K562 (cell line): ENCODE measurements at regions not wholly inside any gene's neighbourhood (a gene's known extent, or its start where the extent isn't known, plus 50 kb on each side); places are given as distances from the start of the nearest gene placed in this dataset.

Experiments used
- ATAC-seq: fragments of 200-7000 bp; cut with Tn5 transposase; 3 replicates; pipeline ENCODE4 v1.9.1; 2020; ENCODE audit warnings: moderate library complexity
- BruUV-seq: library from RNA; stranded (reverse); fragments of 400-500 nt; replicated peaks from 2 replicates; lab custom pipeline; 2021; lab: Mats Ljungman, UMichigan
- CTCF ChIA-PET: fragments of 300-600 bp; formaldehyde crosslinking; extraction: SDS; loops from one replicate; lab custom pipeline; 2021; ENCODE audit warnings: low intra/inter-chr PET ratio; lab: Yijun Ruan, JAX
- POLR2A ChIA-PET: fragments of 300-600, 350-650 bp; sonication (Branson Sonifier 250); formaldehyde crosslinking; extraction: SDS; loops from one replicate; lab custom pipeline; 2021; ENCODE audit warnings: antibody characterized with exemption, inconsistent platforms; lab: Yijun Ruan, JAX
- DNase-seq, 4 experiments: peaks; one replicate each; pipeline versions ENCODE4 v3.0.0 to v3.0.0-alpha.2; 2011 to 2018; ENCODE audit warnings: low spot score in 3 of 4, mixed read lengths in 3 of 4; ENCODE audit errors: extremely low read depth in 1 of 4
- FAIRE-seq: peaks from 2 replicates; lab custom pipeline; 2011; peaks lifted over from hg19 to GRCh38; lab: Jason Lieb, UNC
- H2AFZ ChIP-seq: 2 replicates; pipeline ENCODE4 v1.6.0; 2011; ENCODE audit warnings: low read depth, low read length, control low read depth, inconsistent platforms
- H3K27ac ChIP-seq: fragments of 200-600 bp; 3 replicates; pipeline ENCODE4 v1.8.0; 2011; ENCODE audit warnings: low read depth, mild to moderate bottlenecking, control low read depth, inconsistent platforms, low read length, moderate library complexity, mixed read lengths; ENCODE audit errors: extremely low read depth
- H3K27me3 ChIP-seq, 2 experiments: fragments of 300-600 bp in 1 of 2; 2 replicates in 1 of 2; 3 replicates in 1 of 2; pipeline versions ENCODE4 v1.6.0 to v1.8.0; 2011; ENCODE audit warnings: inconsistent platforms in 2 of 2, low read length in 2 of 2, mild to moderate bottlenecking in 1 of 2, mixed read lengths in 1 of 2, moderate library complexity in 1 of 2; ENCODE audit not compliant: control insufficient read depth in 2 of 2, insufficient read depth in 2 of 2
- H3K36me3 ChIP-seq: fragments of 300-600 bp; 3 replicates; pipeline ENCODE4 v1.8.0; 2011; ENCODE audit warnings: mild to moderate bottlenecking, low read length, inconsistent platforms; ENCODE audit not compliant: control insufficient read depth, insufficient read depth
- H3K4me1 ChIP-seq, 2 experiments: fragments of 200-600 bp in 1 of 2; replicated peaks in 1 of 2; 2 replicates in 1 of 2; 3 replicates in 1 of 2; pipeline versions ENCODE4 v1.5.1 to v1.8.0; 2011; ENCODE audit warnings: inconsistent platforms in 2 of 2, low read length in 2 of 2, mild to moderate bottlenecking in 1 of 2, mixed read lengths in 1 of 2, moderate library complexity in 1 of 2; ENCODE audit not compliant: control insufficient read depth in 2 of 2, insufficient read depth in 2 of 2
- H3K4me2 ChIP-seq: 2 replicates; pipeline ENCODE4 v1.6.1; 2011; ENCODE audit warnings: low read length, control low read depth, inconsistent platforms, mixed read lengths; ENCODE audit not compliant: insufficient read depth
- H3K4me3 ChIP-seq: fragments of 200-600 bp; sonication (generic), shearing (Covaris generic); 2 replicates; pipeline ENCODE4 v1.5.1; 2016; ENCODE audit warnings: control low read depth, inconsistent platforms
- H3K79me2 ChIP-seq: fragments of 200-600 bp; 3 replicates; pipeline ENCODE4 v1.8.0; 2011; ENCODE audit warnings: low read length, inconsistent platforms; ENCODE audit not compliant: control insufficient read depth, insufficient read depth
- H3K9ac ChIP-seq, 2 experiments: 2 replicates each; pipeline versions ENCODE4 v1.6.0 to v1.6.1; 2011; ENCODE audit warnings: low read depth in 2 of 2, low read length in 2 of 2, control low read depth in 1 of 2, inconsistent platforms in 1 of 2, mild to moderate bottlenecking in 1 of 2, mixed read lengths in 1 of 2; ENCODE audit not compliant: insufficient read depth in 1 of 2
- H3K9me1 ChIP-seq: one replicate; pipeline ENCODE4 v1.6.0; 2011; ENCODE audit warnings: inconsistent platforms, mild to moderate bottlenecking, low read length, moderate library complexity; ENCODE audit not compliant: control insufficient read depth, insufficient read depth
- H3K9me3 ChIP-seq: replicated peaks from 2 replicates; pipeline ENCODE4 v1.5.1; 2011; ENCODE audit warnings: low read depth, low read length, inconsistent platforms; ENCODE audit not compliant: control insufficient read depth, insufficient read depth
- H4K20me1 ChIP-seq: replicated peaks from 2 replicates; pipeline ENCODE4 v1.6.1; 2011; ENCODE audit warnings: low read length, inconsistent platforms, mixed read lengths; ENCODE audit not compliant: control insufficient read depth, insufficient read depth
- EGR1 ChIP-seq: fragments of 450-650 bp; conservative IDR thresholded peaks from 2 replicates; pipeline ENCODE4 v1.6.1; 2017; ENCODE audit warnings: mild to moderate bottlenecking
- ELK1 ChIP-seq: sonication (generic); formaldehyde crosslinking; IDR thresholded peaks from 2 replicates; pipeline ENCODE4 v1.8.1; 2022; ENCODE audit warnings: missing genetic modification reagents
- FOXM1 ChIP-seq, 2 experiments: fragments of 450-650 bp in 1 of 2; sonication (generic) in 1 of 2; formaldehyde crosslinking in 1 of 2; IDR thresholded peaks; 2 replicates each; pipeline versions ENCODE4 v1.6.1 to v1.9.0; 2017 to 2022; ENCODE audit warnings: low read depth in 2 of 2, mild to moderate bottlenecking in 2 of 2, missing genetic modification reagents in 1 of 2, moderate library complexity in 1 of 2
- MYC ChIP-seq, 2 experiments: fragments of 250-450 bp in 1 of 2; sonication (Bioruptor Pico) in 1 of 2; IDR thresholded peaks; 2 replicates each; pipeline versions ENCODE4 v1.5.1 to v1.6.1; 2012 to 2021; ENCODE audit warnings: low read depth in 2 of 2, borderline replicate concordance in 1 of 2, improper control_type of control experiment in 1 of 2, low read length in 1 of 2, mild to moderate bottlenecking in 1 of 2, moderate library complexity in 1 of 2
- NCOA2 ChIP-seq, 2 experiments: fragments of 450-650 bp; IDR thresholded peaks; 2 replicates each; pipeline ENCODE4 v1.6.1; 2018; ENCODE audit warnings: mild to moderate bottlenecking in 2 of 2, moderate library complexity in 1 of 2; ENCODE audit not compliant: partially characterized antibody in 2 of 2
- NR2C2 ChIP-seq, 2 experiments: fragments of 200-800 bp in 1 of 2; sonication (Bioruptor generic) in 1 of 2; sonication (generic) in 1 of 2; formaldehyde crosslinking in 1 of 2; IDR thresholded peaks; 2 replicates each; pipeline versions ENCODE4 v1.6.1 to v1.8.0; 2016 to 2022; ENCODE audit warnings: mild to moderate bottlenecking in 1 of 2, missing compliant biosample characterization in 1 of 2, missing genetic modification characterization in 1 of 2, missing genetic modification reagents in 1 of 2
- PYGO2 ChIP-seq: fragments of 450-650 bp; IDR thresholded peaks from 2 replicates; pipeline ENCODE4 v1.6.1; 2016; ENCODE audit warnings: mild to moderate bottlenecking, missing genetic modification characterization, moderate library complexity, missing compliant biosample characterization
- SRSF9 ChIP-seq: fragments of 200-400 bp; formaldehyde crosslinking; IDR thresholded peaks from 2 replicates; pipeline ENCODE4 v1.6.1; 2017; ENCODE audit warnings: low read depth, low read length, borderline replicate concordance
- TAF1 ChIP-seq: IDR thresholded peaks from 2 replicates; pipeline ENCODE4 v1.6.1; 2011; ENCODE audit warnings: mild to moderate bottlenecking, low read length, moderate library complexity; ENCODE audit not compliant: insufficient read depth, control insufficient read depth, severe bottlenecking; ENCODE audit errors: extremely low read depth
- ZBTB1 ChIP-seq: sonication (generic); formaldehyde crosslinking; IDR thresholded peaks from 2 replicates; pipeline ENCODE4 v1.8.1; 2023; ENCODE audit warnings: missing genetic modification reagents, low read depth, mild to moderate bottlenecking, borderline replicate concordance
- ZBTB43 ChIP-seq: sonication (generic); formaldehyde crosslinking; IDR thresholded peaks from 2 replicates; pipeline ENCODE4 v1.8.0; 2023; ENCODE audit warnings: mild to moderate bottlenecking, missing genetic modification reagents
- WGBS: fragments of 100-300 bp; shearing (Covaris generic); methylation state at CpG from one replicate; pipeline ENCODE4 v1.1.6; 2016; ENCODE audit warnings: low coverage, mixed read lengths; ENCODE audit not compliant: insufficient coverage; ENCODE audit errors: missing lambda C conversion rate; 5-methylcytosine and 5-hydroxymethylcytosine counted together
- in situ Hi-C: fragments of 300-500 bp; cut with MboI; formaldehyde crosslinking; loops from 4 replicates; pipeline ENCODE4 v1.15.0; 2018; ENCODE audit warnings: inconsistent platforms, mixed read lengths
- intact Hi-C: fragments of 100-400 bp; cut with micrococcal nuclease; formaldehyde crosslinking; loops from 2 replicates; pipeline ENCODE4 v1.14.2; 2022
- TF ChIP-seq, protein P1 (sequence below): fragments of 250-450 bp; sonication (Bioruptor Pico); IDR thresholded peaks from 2 replicates; pipeline ENCODE4 v1.9.0; 2021; ENCODE audit warnings: mild to moderate bottlenecking, inconsistent platforms

DNA sequence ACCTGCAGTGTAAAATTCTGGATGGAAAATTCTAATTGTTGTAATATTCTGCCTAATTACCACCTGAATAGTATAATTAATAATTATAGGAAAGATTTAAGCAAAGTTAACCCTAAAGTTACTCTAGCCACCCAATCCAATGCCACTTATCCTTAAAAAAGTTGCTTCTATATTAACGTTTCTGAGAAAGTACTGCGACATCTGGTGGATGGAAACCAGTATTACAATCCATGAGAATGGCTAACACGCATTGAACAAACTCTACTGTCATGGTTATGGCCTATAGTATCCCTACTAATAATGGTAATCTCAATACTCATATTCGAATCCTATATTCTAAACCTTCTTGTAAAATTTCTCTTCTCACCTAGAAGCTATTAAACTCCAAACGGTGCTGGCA lies 1551.8 kb downstream of the SLITRK1 start (continued):
- TF ChIP-seq, protein P1, sequence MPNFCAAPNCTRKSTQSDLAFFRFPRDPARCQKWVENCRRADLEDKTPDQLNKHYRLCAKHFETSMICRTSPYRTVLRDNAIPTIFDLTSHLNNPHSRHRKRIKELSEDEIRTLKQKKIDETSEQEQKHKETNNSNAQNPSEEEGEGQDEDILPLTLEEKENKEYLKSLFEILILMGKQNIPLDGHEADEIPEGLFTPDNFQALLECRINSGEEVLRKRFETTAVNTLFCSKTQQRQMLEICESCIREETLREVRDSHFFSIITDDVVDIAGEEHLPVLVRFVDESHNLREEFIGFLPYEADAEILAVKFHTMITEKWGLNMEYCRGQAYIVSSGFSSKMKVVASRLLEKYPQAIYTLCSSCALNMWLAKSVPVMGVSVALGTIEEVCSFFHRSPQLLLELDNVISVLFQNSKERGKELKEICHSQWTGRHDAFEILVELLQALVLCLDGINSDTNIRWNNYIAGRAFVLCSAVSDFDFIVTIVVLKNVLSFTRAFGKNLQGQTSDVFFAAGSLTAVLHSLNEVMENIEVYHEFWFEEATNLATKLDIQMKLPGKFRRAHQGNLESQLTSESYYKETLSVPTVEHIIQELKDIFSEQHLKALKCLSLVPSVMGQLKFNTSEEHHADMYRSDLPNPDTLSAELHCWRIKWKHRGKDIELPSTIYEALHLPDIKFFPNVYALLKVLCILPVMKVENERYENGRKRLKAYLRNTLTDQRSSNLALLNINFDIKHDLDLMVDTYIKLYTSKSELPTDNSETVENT, result no peak

DNA sequence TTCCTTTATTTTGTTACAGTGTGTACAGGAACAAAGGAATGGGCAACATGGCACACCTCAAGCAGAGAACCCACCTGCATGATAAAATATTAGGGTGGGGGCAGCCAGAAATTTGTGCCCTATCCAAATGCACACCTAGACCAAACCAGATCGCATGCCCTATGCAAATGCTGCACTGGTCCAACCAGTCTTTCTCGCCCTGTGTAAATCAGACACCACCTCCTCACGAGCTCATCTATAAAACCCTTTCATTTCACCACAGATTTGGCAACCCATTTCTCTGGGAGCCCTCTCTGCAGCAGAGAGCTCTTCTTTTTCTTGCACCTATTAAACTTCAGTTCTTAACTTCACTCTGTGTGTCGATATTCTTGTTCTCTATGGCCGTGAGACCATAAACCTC lies 1559.2 kb downstream of the SLITRK1 start:
- no peaks in the 10 kb centered on the region for H3K4me1 ChIP-seq
- H3K27ac ChIP-seq, result no peak overlapping the region
- H2AFZ ChIP-seq, result no peak overlapping the region
- no peaks in the 10 kb centered on the region for H4K20me1 ChIP-seq
- DNase-seq (no peak), ATAC-seq (no peak), FAIRE-seq (no peak)
- no peaks in the 10 kb centered on the region for H3K9me1 ChIP-seq
- H3K9ac ChIP-seq, result no peak overlapping the region
- no peaks in the 10 kb centered on the region for H3K36me3 ChIP-seq
- no peak overlapping the region for H3K4me3 ChIP-seq
- 3% methylated on average over 5 of the region's 5 CpGs for WGBS
- ChIA-PET POLR2A (no interaction called here), CTCF (no interaction called here)
- H3K4me2 ChIP-seq, result no peak overlapping the region
- TF ChIP-seq, protein P1, result no peak
- TF ChIP-seq ZBTB1 (CRISPR knock-in tag) (no peak), SRSF9 (no peak), NCOA2 (IDR thresholded peaks at IDR 0.05; ENCODE audit: partially characterized antibody in 2 of 2) (no peak), NR2C2 (CRISPR knock-in tag; IDR thresholded peaks at IDR 0.05) (no peak), NR2C2 (tag; IDR thresholded peaks at IDR 0.05) (no peak), EGR1 (no peak), TAF1 (no peak), ELK1 (CRISPR knock-in tag) (no peak), FOXM1 (IDR thresholded peaks at IDR 0.05; ENCODE audit: low read depth) (no peak), FOXM1 (CRISPR knock-in tag; IDR thresholded peaks at IDR 0.05; ENCODE audit: low read depth) (no peak), MYC (IDR thresholded peaks at IDR 0.05; ENCODE audit: low read depth, low read length) (no peak), MYC (CRISPR knock-in tag; IDR thresholded peaks at IDR 0.05; ENCODE audit: borderline replicate concordance, low read depth) (no peak), PYGO2 (tag) (no peak), ZBTB43 (CRISPR knock-in tag) (no peak)
- intact Hi-C loops (no loop called here), in situ Hi-C loops (no loop called here)
- H3K27me3 ChIP-seq, result no peaks in the 10 kb centered on the region
- no peaks in the 10 kb centered on the region for H3K79me2 ChIP-seq
- no TSS peak for BruUV-seq
- no peaks in the 10 kb centered on the region for H3K9me3 ChIP-seq
